ENCODE measurements at regions not wholly inside any gene's neighbourhood (a gene's known extent, or its start where the extent isn't known, plus 50 kb on each side); places are given as distances from the start of the nearest gene placed in this dataset.

- Histone ChIP-seq H3K27ac (no peak overlapping the region), H3K4me3 (no peak overlapping the region)
These were observed 58.3 kb downstream of the TRIML1 start for GRCh38 chr4:188197566-188197965.

GRCh38 chr4:188198982-188199792 is 59.9 kb downstream of the TRIML1 start:
- no peak overlapping the region for H3K27ac ChIP-seq
- no peak overlapping the region for H3K4me3 ChIP-seq

DNA sequence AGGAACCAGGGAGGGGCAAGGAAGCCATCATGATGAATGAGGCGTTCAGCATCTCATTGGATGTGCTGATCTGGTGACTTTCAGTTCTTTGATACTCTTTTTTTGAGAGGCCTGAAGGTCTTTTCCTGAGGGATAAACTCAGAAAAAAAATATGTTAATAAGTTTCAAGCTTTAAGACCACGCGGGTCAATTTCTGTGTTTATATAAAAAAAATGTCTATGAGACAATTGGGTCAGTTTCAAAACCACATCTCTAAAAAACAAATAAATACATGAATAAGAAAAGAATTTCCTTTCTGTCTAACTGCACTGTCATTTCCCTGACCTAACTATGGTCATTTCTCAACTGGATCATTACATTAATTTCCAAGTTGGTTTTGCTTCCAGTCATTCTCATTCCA is 62.6 kb downstream of the TRIML1 start:
- no peak overlapping the region for H3K27ac ChIP-seq
- H3K4me3 ChIP-seq, result no peak overlapping the region

GRCh38 chr4:188206783-188207182 is 67.5 kb downstream of the TRIML1 start:
- H3K27ac ChIP-seq, result no peak overlapping the region
- no peak overlapping the region for H3K4me3 ChIP-seq

GRCh38 chr4:188214861-188215260 is 75.6 kb downstream of the TRIML1 start:
- Histone ChIP-seq H3K27ac (no peak overlapping the region), H3K4me3 (no peak overlapping the region)

DNA sequence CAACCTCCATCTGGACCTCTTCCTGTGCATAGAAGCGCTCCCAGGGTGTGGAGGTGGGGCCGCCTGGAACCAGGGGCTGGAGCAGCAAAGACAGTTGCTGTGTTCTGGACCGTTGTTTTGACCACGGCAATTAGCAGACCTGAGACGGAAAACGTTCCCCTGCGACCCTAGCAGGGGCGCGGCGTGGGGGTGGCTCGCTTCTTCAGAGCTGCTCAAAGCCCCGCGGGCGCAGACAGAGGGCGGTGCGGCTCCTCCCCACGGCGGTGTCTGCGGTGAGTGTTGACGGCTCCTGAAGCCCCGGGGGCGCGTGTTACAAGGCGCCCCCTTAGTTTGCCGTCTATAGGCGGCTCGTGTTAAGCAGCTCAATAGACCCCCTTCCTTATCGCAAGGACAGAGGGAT is 79.2 kb downstream of the TRIML1 start:
- Histone ChIP-seq H3K27ac (no peak overlapping the region), H3K4me3 (no peak overlapping the region)

DNA sequence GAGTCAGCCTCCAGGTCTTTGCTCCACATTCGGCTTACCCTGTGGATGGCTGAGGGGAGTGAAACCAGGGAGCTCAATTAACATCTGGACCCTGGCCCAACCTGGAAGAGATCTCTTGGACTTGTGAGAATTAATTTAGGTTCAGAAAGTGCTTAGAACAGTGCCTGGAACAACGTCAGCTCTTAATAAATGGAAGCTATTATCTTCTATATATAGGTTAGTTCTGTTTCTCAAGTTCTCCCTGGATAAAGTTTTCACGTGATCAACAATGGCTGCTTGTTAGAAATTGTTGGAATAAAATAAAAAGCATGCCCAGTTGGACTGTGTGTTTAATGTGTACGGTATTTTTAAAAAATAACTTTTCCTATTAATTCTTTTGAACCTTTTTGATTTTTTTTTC is 80.8 kb downstream of the TRIML1 start:
- no peak overlapping the region for H3K4me3 ChIP-seq
- no peak overlapping the region for H3K27ac ChIP-seq

- no peak overlapping the region for H3K27ac ChIP-seq
- no peak overlapping the region for H3K4me3 ChIP-seq
These were observed 81.8 kb downstream of the TRIML1 start for GRCh38 chr4:188221090-188221489.

DNA sequence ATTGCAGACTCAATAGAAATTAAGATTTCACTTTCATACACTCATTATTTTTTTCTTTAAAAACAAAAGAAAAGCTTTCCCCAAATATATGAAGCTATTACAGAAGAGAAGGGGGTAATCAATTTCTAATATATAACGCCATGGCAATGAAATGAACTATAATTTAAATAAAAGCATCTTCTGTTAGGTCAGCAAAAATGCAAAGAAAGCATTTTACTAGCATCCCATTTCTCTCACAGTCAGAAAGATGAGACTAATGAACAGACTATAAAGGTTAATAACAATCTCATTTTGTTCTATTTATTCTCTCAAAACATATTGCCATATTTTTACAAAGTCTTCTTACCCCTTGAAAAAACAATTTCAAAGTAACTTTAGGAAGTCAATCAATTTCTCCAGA is 89.0 kb downstream of the TRIML1 start:
- Histone ChIP-seq H3K27ac (no peak overlapping the region), H3K4me3 (no peak overlapping the region)

DNA sequence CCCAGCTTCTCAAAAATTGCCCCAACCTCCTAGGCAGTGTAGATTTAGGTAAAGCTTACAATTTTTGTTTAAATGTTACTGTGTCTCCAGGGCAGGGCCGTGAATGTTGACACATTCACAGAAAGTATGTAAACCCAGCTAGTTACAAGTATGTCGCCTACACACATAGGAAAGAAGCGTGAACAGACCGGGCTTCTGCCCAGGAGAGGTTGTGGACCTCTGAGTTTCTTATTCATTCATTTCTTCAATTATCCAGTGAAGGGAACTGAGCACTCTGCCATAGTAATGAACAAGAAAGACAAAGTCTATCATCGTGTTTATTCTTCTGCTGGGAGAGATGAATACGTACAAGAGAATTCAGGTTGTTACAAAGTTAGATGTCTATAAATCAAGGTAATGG is 93.2 kb downstream of the TRIML1 start:
- H3K4me3 ChIP-seq, result no peak overlapping the region
- no peak overlapping the region for H3K27ac ChIP-seq

- Histone ChIP-seq H3K27ac (no peak overlapping the region), H3K4me3 (no peak overlapping the region)
These were observed 102.8 kb downstream of the TRIML1 start for GRCh38 chr4:188242041-188242440.

- Histone ChIP-seq H3K27ac (no peak overlapping the region), H3K4me3 (no peak overlapping the region)
These were observed 106.4 kb downstream of the TRIML1 start for GRCh38 chr4:188245651-188246050.

DNA sequence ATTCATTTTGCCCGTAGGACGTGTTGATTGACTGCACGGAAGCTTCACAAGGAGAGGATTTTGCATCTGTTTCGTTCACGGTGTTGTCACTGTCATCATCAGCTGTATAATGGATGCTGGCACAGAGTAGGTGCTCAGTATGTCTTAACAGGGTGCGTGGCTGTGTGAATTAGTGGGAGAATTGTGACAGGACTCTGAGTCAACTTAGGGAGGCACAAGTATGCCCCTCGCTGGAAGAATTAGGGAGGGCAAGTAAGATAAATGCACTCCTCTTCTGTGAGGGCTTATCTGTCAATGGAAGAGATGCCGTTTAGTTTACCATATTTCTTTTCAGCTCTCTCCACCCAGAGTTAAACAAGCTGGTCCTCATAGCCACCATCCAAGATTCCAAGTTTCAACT is 107.2 kb downstream of the TRIML1 start:
- Histone ChIP-seq H3K4me3 (no peak overlapping the region), H3K27ac (no peak overlapping the region)

DNA sequence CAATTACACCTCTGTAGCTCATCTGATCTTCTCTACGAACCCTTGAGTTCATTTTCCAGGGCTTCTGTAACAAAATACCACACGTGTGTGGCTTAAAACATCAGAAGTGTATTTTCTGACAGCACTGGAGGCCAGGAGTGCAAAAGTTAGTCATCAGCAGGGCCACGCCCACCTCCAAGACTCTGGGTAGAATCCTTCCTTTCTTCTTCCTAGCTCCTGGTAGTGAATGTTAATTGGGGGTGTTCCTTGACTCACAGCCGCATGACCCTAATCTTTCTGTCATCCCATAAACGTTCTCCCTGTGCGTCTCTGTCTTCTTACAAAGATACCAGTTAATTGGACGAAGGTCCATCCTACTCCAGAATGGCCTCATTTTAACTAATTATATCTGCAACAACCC is 115.0 kb downstream of the TRIML1 start:
- Histone ChIP-seq H3K4me3 (no peak overlapping the region), H3K27ac (no peak overlapping the region)

- Histone ChIP-seq H3K27ac (no peak overlapping the region), H3K4me3 (no peak overlapping the region)
These were observed 123.2 kb downstream of the TRIML1 start for GRCh38 chr4:188262464-188262863.

- no peak overlapping the region for H3K27ac ChIP-seq
- H3K4me3 ChIP-seq, result no peak overlapping the region
These were observed 124.1 kb downstream of the TRIML1 start for GRCh38 chr4:188263321-188263720.

- H3K27ac ChIP-seq, result no peak overlapping the region
- H3K4me3 ChIP-seq, result no peak overlapping the region
These were observed 127.1 kb downstream of the TRIML1 start for GRCh38 chr4:188266386-188266785.

DNA sequence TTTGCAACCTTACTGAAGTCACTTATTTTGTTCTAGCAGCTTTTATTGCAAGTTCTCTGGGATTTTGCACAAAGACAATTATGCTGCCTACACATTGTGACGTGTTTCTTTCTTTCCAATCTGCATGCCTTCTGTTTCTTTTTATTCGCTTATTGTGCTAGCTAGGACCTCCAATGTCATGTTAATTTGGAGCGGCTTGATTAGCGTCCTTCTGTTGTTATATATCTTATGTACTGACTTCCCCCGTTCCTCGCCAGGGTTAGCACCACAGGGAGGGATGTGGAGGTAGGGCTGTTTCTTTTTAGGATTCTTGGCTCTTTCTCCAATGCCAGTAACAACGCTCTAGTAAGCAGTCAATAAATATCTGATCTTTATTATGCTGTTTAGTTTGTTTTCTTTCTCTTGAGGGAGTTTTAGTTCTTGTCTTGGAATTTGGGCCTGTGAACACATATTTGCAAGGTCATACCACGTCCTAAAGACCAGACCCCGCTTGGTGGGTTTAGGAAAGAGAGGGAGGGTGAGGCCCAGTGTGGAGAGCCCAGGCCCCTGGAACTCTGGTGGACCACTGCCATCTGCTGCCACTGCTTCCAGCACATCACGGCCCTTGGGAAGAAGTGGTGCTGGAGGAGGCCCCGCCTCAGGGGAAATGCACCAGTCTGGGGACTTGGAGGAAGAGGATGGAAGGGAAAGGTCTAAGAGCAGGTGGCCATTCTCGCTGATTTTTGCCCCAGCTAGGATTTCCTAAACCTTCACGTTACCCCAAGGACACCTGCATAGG is 129.1 kb downstream of the TRIML1 start:
- Histone ChIP-seq H3K4me3 (no peak overlapping the region), H3K27ac (no peak overlapping the region)

DNA sequence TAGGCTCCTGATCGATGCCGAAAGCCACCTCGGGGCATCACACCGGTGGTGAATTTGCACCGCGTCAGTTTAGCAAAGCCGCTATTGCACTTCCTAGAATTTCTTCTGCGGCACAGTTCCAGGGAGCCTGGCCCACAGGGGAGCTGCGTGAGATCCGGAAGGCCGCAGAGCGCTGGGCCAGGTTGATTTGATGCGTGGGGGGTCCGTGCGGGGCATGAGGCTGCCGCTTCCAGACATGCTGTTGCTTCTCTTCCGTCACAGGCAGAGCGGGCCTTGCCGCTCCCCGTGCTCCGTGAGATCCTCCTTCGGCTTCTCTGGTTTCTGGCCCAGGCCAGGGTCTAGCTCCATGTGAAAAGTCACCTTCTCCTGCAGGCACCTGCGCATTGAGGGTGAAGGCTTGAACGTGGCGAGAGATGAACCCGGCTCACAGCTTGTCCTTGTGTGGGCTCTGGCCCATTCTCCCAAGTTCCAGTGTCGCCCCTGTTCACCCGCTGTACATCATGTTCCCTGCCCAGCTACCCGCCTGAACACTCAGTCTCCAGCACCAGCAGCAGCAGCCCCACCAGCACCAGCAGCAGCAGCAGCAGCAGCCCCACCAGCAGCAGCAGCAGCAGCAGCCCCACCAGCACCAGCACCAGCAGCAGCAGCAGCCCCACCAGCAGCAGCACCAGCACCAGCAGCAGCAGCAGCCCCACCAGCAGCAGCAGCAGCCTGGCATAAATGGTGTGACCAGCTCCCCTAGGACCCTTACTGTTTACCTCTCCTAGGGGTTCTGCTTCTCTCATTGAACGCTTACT is 131.2 kb downstream of the TRIML1 start:
- Histone ChIP-seq H3K27ac (no peak overlapping the region), H3K4me3 (no peak overlapping the region)

- Histone ChIP-seq H3K27ac (no peak overlapping the region), H3K4me3 (no peak overlapping the region)
These were observed 136.4 kb downstream of the TRIML1 start for GRCh38 chr4:188275686-188276085.

DNA sequence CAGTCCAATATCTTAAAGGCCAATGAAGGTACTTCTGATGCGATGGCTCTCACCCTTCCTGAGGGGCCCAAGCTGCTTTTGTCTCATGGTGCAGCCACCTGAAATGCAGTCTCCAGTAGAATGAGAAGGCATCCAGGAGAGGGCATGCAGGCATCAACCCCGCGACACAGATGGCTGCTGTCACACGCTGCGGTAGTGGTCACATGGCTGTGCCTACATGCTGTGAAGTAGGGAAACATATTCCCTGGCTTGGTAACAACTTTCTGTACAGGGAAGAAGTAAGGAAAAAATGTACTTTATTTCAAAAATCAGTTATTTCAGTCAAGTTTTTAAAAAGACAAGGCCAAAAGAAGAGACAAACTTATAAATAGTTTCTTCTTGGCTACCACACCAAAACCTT is 139.9 kb downstream of the TRIML1 start:
- Histone ChIP-seq H3K27ac (no peak overlapping the region), H3K4me3 (no peak overlapping the region)

All from skin epidermis (tissue), 12 donors.